ENCODE measurements at regions not wholly inside any gene's neighbourhood (a gene's known extent, or its start where the extent isn't known, plus 50 kb on each side); places are given as distances from the start of the nearest gene placed in this dataset.

DNA sequence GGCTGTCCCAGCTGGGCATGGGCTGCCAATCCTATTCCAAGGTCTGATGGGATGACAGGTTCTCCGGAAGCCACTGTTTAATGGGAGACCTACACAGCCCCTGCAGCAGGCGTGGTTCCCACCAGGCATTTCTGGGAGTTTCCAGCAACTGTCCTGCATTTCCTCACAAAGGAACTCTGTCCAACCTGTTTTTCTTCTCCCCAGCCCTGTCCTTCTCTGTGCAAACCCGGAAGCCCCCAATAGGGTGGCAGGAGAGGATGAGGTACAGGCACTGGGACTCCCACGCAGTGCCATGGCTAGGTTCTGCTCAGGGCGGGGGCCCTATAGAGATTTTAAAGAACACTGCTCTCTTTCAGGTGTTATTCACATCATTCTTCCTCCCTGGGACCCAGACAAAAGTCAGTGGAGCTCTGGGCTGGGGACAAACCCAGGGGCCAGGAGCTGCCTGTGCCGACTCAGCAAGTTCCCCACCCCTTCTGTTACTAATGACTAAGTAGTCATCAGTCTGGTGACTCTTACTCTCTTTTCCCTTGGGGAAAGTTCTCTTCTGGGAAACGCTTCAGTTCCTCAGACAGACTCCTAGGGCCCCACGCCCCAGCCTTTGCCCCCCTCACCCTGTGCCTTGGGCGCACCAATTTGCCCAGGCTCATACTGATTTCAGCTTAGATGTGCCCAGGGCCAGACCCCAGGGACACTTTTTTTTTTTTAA is 97.7 kb downstream of the CD47 start:
- DNase-seq (ENCODE audit: low spot score) = no peak

DNA sequence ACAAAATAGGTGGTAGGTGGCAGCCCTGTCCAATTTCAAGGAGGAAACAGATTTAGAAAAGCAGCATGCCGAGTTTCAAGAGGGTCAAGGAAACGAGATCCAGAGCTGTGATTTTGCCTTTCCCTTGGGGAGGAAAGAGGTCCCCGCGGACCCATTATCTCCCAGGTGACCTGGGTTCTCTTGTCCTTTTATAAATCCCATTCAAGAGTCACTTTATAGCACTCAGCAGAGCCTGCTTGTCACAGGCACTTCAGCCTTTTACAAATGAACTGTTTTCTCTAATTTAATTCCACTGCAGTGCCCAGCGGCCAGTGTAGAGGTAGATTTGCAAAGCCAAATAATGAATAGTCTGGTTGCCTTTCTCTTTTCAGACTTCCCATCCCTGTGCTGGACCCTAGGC is 99.9 kb downstream of the CD47 start:
- no peak for DNase-seq (ENCODE audit: low spot score)

DNA sequence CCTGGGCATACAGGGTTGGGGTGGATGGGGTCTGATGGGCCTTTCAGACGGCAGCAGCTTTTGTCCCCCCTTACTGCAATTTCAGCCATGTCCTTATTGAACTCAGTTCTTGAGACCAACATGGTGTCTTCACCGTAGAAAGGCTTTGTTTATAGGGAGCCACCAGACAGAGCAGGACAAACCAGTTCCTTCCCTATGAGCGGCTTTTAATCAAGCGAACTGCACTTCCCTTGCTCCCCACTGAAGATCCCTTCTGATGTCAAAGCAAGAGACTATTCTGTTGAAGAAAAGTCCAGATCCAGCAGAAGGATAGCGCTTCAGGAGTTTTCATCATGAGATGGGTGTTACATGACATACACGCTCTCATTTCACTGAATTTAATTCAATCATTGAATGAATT is 100.4 kb downstream of the CD47 start:
- DNase-seq (ENCODE audit: low spot score) = no peak

DNA sequence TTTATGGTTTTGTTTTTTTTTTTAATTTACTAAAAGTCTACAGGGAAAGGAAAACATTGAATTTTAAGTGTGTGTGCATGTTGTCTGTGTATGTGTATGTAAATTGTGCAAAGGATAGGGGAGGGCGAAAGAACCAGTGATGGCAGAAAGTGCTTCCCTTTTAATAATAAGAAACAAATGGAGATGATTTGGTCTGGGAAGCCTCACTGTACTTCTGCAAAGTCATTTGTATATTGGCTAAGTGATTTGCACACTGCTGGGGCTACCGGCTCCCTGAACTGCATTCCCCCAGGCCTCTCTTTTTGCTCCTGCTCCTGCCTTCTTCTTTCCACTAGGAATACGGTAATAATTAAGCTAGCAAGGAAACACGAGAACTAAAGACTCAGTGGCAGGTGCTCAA is 101.2 kb downstream of the CD47 start:
- DNase-seq (ENCODE audit: low spot score) = no peak

DNA sequence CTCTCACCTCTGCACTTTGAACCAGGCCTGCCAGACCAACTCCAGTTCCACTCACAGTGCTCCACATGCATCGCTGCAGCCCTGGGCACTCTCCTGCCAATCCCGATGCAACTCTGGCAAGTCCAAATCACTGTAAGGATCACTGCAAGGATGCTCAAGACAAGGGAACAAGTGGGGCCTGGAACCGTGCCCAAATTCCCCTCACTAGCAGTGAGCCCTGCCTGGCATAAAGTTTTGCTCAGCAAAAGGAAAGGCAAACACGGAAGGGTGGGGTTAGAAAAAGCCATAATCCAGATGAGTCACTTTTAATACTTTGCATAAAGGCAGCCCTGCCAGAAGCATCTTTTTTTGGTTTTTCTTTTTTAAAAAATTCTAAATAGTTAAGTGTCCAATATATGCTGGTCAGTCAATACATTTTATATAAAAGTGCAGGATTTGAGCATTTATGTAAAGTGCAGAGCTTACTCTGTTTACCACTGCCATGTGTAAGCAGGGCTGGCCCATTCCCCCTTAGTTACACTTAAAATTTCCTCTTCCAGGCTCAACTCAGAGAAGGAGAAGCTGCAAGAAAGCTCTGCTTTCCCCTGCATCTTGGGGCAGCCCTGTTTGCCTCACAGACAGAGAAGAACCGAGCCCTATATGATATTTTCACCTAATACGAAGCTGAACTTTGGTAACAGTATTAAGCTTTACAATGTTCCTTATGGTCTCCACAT is 102.2 kb downstream of the CD47 start:
- peak; percentile 40 for DNase-seq (ENCODE audit: low spot score)

DNA sequence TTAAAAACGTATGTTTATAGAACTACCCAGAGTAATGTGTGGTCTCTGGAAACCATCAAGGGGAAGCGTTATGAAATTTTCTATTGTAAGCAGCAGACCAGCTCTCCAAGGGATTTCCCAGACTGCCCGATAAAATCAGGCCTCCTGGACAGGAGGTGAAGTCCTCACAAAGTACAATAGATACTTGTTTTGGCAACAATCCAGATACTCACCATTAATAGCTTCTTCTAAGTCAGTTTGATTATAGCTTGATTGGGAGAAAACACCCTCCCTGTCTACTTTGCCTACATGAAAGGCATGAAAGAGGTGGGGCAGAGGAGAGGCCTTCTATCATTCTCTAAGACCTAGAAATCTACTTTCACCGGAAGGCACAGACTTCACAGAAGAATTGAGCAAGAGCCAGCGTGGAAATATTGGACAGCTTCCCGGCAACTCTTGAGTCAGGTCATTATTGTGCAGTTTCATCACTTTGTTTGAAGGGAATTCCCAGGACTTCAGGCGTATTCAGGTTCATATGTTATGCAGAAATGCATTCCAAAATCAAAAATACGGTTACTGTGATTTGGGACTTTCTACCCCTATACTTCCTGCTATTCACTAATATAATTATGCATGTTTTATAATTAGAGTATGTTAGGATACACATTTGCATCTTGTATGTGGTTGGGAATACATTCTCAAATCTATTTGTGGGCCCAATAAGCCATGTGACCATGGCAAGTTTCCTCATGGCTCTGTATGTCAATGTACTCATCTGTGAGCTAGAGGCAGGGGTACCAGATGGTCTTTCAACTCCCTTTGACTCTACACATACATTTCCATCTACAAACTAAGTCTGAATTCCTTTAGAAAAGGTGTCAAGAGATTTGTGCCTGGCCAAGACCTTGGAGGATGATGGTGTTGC is 103.5 kb downstream of the CD47 start:
- DNase-seq (ENCODE audit: low spot score) = peak; percentile 61

DNA sequence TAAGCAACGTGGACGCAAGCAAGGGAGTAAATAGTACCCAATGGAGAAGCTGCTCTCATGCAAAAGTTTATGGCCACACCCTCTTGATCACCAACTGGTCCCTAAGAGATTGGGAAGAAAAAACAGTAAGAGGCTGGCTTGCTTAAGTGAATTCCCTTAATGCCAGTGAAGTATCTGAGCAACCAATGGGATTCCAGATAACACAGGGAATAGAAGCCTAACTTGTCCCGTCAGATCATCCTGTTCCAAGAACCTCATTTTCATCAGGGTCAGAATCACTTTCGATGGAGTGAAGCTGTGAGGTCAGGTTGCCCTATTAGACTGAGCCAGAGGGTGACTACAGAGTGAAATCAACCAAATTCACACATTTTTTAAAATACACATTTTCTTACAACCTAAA is 104.3 kb downstream of the CD47 start:
- no peak for DNase-seq (ENCODE audit: low spot score)

DNA sequence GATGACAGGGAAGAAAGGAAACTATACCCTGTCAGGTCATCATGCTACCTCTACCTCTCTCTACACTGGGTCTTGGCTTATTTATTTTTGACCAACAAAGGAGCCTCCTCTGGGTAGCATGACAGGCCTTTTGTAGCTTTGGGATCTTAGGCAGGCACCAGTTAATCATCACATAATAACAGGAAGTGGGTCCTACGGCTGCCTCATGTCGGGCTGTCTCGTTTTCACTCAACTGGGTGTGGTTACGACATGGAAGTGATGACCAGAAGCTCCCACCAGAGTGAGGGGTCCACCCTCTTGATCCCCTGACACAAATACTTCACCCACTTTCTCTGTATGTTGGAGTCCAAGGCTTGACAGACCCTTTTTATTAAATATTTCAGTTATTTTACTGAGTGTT is 105.3 kb downstream of the CD47 start:
- DNase-seq (ENCODE audit: low spot score) = peak; percentile 26

DNA sequence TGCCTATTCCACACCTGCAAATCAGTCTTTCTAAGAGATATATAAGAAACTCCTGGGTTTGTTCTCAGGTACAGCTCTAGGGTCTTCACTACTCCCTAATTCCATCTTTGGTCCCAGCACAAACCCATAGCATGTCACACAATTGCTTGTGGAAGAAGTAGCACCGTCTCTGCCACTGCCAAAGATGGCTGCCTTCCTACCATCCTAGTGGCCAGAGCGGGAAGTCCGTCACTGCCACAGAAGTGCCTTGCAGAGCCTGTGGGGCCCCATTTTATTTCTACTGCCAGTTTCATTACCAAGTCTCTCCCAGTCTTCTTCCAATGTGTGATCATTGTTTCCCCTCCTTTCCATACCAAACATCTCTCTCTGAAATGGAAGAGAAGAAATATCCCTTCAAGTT is 107.6 kb downstream of the CD47 start:
- no peak for DNase-seq (ENCODE audit: low spot score)

DNA sequence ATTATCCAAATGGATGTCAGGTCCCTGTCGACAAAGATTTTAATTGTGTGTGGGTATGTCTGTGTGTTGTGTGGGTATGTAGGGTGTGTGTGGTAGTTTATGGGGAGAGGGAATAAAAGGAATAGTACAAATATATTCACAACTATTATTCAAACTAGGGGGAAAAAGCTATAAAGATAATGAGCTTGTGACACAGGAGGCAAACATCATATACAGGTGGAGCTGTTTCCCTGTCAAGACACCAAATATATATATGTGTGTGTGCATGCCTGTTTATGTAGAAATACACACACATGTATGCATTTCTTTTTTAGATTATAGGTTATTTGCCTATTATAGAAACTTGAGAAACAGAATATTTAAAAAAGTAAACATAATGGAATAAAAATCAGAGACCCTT is 108.7 kb downstream of the CD47 start:
- no peak for DNase-seq (ENCODE audit: low spot score)

DNA sequence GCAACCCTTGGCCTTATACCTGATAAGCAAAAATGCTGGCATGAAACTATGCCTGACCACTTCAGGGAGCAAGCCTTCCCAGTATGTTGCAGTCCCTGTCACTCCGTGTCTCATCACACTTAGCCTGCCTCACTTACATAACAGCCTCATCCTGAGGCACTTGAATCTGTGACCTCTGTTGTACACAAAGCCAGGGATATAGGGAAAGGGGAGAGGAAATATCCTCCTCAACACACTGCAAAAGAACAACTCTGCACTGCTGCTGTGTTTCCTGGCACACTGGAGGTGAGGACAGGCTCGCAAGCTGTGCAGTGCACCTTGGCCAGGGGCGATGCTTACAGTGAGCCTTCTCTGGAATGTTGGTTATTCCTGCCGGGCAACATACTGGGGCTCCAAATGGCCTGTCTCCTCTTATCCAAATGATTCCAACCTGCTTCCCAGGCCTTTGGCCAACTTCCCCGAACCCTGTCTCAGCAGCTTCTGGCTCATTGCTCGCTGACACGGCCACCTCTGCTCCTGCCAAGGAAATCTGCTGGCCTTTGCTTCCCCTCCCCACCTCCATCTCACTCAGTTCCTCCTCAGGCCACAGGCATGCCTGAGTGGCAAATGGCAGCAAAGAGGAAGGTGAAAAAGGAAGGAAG is 109.2 kb downstream of the CD47 start:
- no peak for DNase-seq (ENCODE audit: low spot score)

DNA sequence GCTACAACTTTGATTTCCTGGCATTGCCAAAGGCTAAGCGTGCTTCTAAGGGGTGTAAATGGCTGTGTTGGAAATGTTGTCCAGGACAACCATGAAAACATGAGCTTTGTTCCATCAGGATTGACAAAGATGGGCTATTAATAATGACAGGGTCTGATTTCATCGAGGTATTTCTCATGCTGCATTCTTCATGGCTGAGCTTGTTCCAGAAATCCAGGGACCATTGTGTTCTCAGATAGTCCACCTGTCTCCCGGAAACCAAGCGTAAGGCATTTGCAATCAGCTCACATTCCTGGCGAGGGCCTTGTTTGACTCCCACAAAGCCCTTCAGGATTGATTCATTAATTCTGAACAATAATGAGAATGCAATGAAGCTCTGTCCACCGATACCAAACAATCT is 111.3 kb downstream of the CD47 start:
- DNase-seq (ENCODE audit: low spot score) = no peak

DNA sequence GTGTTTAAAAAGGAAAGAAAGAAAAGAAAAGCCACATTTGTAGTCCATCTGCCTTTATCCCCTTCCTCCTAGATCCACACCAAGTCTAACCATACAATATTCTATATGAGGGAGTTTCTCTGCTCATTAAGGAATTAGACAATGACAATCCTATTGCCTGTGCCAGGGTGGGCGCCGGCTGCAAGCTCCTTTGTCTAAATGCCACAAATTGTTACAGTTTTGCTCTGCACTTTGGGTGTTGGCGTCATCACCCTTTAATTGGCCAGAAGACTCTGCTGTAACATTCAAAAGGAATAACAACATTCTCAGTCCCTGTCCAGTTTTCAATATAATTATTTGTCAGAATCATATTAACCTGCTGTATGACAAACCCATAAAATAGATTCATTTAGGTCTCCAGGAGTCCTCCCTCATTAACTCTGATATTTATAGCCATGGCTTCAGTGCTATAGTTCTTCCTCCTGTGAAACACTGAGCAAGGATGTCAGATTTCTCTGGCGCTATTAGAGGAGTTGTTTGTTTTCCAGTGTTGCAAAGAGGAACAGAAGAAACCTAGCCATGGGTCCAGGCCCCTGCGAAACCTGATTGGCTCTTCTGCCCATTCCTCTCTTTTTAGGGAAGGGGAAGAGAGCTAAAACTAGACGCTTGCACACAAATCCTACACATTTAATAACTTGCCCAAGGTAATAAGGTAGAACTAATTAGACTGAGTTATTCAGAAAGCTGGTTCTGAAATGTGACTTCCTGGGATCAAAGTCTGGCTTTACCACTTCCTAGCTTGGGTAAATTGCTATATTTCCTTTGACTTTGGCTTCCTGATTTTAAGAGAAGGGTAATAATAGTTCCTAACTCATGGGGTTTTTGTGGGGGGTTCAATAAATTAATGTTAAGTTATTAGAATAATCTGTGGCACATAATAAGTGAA is 112.4 kb downstream of the CD47 start:
- DNase-seq (ENCODE audit: low spot score) = no peak

DNA sequence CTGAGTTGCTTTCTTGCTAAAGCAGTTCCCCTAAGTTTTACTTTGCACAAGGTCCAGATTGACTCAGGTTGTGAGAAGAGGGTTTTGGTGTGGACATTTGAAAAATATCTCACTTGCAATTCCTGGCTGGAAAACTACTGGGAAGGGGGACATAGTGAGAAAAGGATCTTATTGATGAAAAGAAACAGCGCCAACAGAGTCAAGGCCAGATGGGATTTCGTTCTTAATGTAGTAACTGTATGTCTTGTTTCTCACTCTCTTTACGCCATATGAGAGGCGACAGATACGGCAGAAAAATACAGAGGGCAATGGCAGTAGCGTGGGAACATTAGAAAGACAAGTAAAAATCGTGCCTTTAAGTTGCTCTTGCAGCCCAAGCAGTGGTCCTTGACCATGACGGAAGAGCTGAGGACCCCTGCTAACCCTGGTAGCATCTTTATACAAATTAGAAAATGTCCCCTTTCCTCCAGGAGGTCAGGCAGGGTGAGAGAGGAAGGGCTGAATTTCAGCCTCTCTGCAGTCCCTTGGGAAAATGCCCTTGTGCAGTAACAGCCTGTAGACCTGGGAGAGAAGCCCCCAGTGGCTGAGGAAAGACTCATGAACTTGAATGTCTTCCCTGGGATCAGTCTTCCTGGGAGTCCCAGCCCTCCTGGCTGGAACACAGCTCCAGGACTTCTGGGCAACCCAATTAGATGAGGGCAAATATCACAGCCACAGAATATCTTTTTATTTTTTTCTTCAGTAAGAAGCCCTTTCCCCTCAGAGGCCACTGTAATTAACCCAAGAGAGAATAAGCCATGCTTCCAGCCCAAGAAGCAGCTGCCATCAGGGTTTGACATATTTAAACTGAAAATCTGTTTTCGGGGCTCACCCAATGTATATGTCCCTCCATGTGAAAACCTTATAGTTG is 113.4 kb downstream of the CD47 start:
- no peak for DNase-seq (ENCODE audit: low spot score)

DNA sequence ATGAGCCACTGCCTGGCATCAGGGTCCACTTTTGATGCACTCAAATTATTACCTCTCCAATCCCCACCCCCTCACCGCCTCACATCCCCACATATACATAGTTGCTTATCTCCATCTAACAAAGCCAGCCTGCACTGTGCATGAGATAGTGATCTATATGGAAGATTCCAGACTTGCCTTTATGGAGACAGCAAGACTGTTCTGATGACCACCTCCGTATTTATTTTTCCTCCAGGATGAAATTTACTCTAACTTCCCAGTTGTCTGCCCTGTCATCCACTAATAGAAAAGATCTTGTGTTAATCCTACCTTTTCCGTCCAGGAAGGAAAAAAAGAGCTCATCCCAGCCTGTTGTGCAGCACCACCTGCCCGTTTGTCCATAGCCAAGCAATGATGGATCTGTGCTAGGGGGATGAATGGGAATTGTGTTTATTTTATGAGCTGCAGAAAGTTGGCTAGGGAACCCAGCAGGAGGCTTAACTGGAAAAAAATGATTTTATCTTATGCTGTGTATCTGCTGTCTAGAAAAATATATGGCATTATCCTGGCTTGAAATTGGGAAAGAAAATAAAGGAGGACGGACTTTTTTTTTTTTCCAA is 114.5 kb downstream of the CD47 start:
- no peak for DNase-seq (ENCODE audit: low spot score)

DNA sequence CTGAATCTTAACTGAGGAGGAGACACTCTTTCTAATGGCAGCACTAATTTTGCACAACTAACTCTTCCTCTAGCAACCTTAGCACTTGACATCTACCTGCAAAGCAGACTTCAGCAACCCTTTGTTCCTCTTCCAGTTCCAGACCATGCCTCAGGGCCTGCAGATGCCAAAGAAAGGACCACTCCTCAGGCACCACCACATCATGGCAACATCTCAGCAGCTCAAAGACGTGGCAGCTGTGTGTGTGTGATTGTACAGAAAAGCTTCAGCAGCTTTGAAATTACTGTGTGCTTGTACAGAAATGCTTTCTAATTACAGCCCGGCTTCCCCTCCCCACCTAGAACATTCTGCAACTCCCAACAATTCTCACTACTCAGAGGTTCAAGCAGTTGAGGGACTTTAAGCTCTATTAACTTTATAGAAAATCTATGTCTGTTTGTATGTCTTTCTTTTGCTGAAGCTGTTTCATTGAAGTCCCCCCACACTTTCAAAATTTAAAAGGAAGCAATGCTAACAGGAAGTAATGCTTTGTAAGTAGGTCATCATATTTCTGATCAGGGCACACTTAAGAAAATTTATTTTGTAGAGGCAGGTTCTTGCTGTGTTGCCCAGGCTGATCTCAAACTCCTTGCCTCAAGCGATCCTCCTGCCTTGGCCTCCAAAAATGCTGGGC is 115.2 kb downstream of the CD47 start:
- no peak for DNase-seq (ENCODE audit: low spot score)

DNA sequence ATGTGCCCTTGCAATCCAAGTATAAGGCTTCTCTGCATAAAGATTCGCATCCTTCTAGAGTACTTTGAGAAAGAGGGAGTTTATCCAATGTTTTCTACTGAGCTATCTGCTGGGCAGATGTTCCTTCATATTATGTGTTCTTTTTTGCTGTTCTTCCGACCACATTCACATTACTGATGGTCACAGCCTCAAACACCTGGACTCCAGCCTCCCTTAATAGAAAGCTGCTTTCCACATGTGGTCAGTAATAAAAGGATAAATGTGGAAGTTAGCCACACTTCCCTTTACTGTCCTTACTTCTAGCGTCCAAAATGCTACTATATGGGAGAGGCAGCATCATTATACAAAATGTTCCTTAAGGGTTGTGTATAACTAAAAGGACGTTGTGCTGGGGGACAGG is 116.9 kb downstream of the CD47 start:
- no peak for DNase-seq (ENCODE audit: low spot score)

DNA sequence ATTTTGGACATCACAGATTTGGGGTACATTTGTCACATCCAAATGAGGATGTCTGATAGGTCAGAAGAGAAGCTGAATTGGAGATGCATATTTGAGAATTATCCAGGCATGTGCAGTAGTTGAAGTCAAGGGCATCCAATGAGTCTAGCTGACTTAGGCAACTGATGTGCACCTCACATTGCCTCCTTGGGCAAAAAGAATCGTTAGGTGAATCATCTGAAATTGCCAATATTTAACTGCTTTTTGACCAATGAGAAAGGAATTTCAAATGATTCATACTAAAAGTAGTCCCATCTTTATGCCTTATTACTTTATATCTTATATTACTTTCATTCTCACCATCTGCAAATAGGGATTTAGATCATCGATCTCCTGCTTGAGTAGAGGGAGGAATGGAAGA is 117.7 kb downstream of the CD47 start:
- no peak for DNase-seq (ENCODE audit: low spot score)

DNA sequence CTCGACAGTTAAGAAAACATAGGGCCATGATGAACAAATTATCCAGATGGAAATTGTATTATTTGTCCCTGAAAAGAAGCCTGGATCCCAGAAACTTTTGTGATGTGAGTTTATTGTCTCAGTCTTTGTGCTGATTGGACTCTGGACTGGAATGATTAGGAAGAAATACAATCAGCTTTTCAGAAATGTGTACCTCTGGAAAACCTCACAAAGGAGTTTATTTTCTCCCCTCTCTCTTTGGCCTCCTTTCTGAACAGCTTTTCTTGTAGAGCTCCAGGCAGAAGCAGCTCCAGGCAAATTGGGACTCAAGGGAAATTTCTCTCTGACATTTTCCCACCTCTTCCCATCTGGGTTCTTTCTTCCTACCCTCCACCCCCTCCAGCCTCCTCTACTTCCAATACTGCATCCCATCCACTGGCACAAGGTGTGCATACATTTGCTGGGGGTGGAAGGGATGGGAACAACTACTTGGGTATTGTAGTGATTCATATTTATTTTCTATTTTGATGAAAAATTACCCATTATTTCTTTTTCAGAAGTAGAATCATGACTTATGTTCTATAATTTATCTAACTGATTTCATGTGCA is 119.7 kb downstream of the CD47 start:
- no peak for DNase-seq (ENCODE audit: low spot score)
